PC-9 (cell line): ENCODE measurements at regions not wholly inside any gene's neighbourhood (a gene's known extent, or its start where the extent isn't known, plus 50 kb on each side); places are given as distances from the start of the nearest gene placed in this dataset.

ENCODE experiments used
- CTCF ChIP-seq: fragments of 200-600 bp; sonication (generic); conservative IDR thresholded peaks from 2 replicates; pipeline ENCODE4 v1.6.1; 2017; ENCODE audit warnings: mixed run types, antibody characterized with exemption, mild to moderate bottlenecking, moderate library complexity
- EZH2 ChIP-seq: fragments of 200-600 bp; sonication (generic); IDR thresholded peaks from 2 replicates; pipeline ENCODE4 v1.8.0; 2017; ENCODE audit warnings: antibody characterized with exemption, low read depth

DNA sequence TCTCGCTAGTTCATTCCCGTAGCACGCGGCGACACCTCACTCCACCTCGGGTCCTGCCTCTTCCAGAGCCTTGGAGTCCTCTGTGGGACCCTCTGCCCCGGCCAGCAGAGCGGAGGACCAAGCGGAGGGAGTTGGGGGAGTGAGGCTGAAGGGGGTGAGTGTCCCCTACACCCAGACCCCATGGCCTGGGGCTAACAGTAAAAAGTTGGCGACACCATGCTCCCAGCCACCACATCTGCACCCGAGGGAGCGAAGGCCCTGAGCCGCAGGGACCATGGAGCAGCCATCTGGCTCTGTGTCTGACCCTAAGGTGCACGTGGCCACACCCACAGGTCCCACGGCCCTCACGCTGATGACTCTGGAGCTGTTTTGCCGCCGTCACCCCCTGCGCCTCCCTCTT is 293.8 kb downstream of the BRD1 start:
- TF ChIP-seq CTCF (no peak), EZH2 (no peak)
